H9 (cell line): ENCODE measurements at regions not wholly inside any gene's neighbourhood (a gene's known extent, or its start where the extent isn't known, plus 50 kb on each side); places are given as distances from the start of the nearest gene placed in this dataset.

ENCODE experiments used
- DNase-seq: peaks from one replicate; pipeline ENCODE4 v3.0.0-alpha.2; 2017
- H2AFZ ChIP-seq: one replicate; pipeline ENCODE4 v1.6.1; 2013; ENCODE audit warnings: mild to moderate bottlenecking, low read length, control low read depth, moderate library complexity
- H2AK5ac ChIP-seq: 2 replicates; pipeline ENCODE4 v1.6.1; 2013; ENCODE audit warnings: low read length, control low read depth, mixed read lengths; ENCODE audit not compliant: insufficient read length
- H2BK120ac ChIP-seq: one replicate; pipeline ENCODE4 v1.6.1; 2013; ENCODE audit warnings: low read depth, mild to moderate bottlenecking, low read length, control low read depth, inconsistent platforms; ENCODE audit not compliant: poor library complexity, severe bottlenecking
- H2BK12ac ChIP-seq: 2 replicates; pipeline ENCODE4 v1.6.1; 2013; ENCODE audit warnings: low read length, control low read depth, mixed read lengths, low read depth; ENCODE audit not compliant: insufficient read length
- H2BK15ac ChIP-seq: 2 replicates; pipeline ENCODE4 v1.6.1; 2013; ENCODE audit warnings: low read depth, low read length, control low read depth
- H2BK20ac ChIP-seq: one replicate; pipeline ENCODE4 v1.6.1; 2013; ENCODE audit warnings: low read depth, mild to moderate bottlenecking, low read length, control low read depth, inconsistent platforms; ENCODE audit not compliant: poor library complexity, severe bottlenecking
- H2BK5ac ChIP-seq: 2 replicates; pipeline ENCODE4 v1.6.1; 2013; ENCODE audit warnings: low read length, control low read depth, mixed read lengths; ENCODE audit not compliant: insufficient read length
- H3K14ac ChIP-seq: 2 replicates; pipeline ENCODE4 v1.6.1; 2013; ENCODE audit warnings: low read length, control low read depth; ENCODE audit not compliant: insufficient read depth
- H3K18ac ChIP-seq: 2 replicates; pipeline ENCODE4 v1.6.1; 2013; ENCODE audit warnings: low read depth, mild to moderate bottlenecking, mixed read lengths, low read length, control low read depth; ENCODE audit not compliant: insufficient read length
- H3K23ac ChIP-seq: 2 replicates; pipeline ENCODE4 v1.6.1; 2013; ENCODE audit warnings: low read length, control low read depth, mixed read lengths, low read depth; ENCODE audit not compliant: insufficient read length
- H3K23me2 ChIP-seq: 2 replicates; pipeline ENCODE4 v1.6.1; 2013; ENCODE audit warnings: low read depth, mild to moderate bottlenecking, mixed read lengths, low read length, control low read depth; ENCODE audit not compliant: insufficient read length, poor library complexity, severe bottlenecking
- H3K27ac ChIP-seq: 2 replicates; pipeline ENCODE4 v1.5.1; 2013; ENCODE audit warnings: low read length, control low read depth, mixed read lengths, low read depth; ENCODE audit not compliant: insufficient read length
- H3K27me3 ChIP-seq: 2 replicates; pipeline ENCODE4 v1.6.1; 2013; ENCODE audit warnings: low read length, control low read depth, inconsistent platforms; ENCODE audit not compliant: insufficient read depth
- H3K4ac ChIP-seq: 2 replicates; pipeline ENCODE4 v1.6.1; 2013; ENCODE audit warnings: low read depth, mild to moderate bottlenecking, control low read depth, inconsistent platforms, low read length, moderate library complexity
- H3K4me1 ChIP-seq: 2 replicates; pipeline ENCODE4 v1.6.1; 2013; ENCODE audit warnings: low read length, control low read depth, inconsistent platforms; ENCODE audit not compliant: insufficient read depth
- H3K4me2 ChIP-seq: 2 replicates; pipeline ENCODE4 v1.6.1; 2013; ENCODE audit warnings: low read length, control low read depth, mixed read lengths; ENCODE audit not compliant: insufficient read length, insufficient read depth
- H3K56ac ChIP-seq: 2 replicates; pipeline ENCODE4 v1.6.1; 2013; ENCODE audit warnings: low read depth, mild to moderate bottlenecking, mixed read lengths, low read length, control low read depth; ENCODE audit not compliant: insufficient read length
- H3K79me1 ChIP-seq: 2 replicates; pipeline ENCODE4 v1.6.1; 2013; ENCODE audit warnings: low read depth, mild to moderate bottlenecking, moderate library complexity, low read length, control low read depth, inconsistent platforms; ENCODE audit not compliant: insufficient read depth, poor library complexity, severe bottlenecking
- H3K79me2 ChIP-seq: 2 replicates; pipeline ENCODE4 v1.6.1; 2013; ENCODE audit warnings: low read length, control low read depth, inconsistent platforms; ENCODE audit not compliant: insufficient read depth
- H3K9ac ChIP-seq: 2 replicates; pipeline ENCODE4 v1.6.1; 2013; ENCODE audit warnings: low read length, control low read depth, mixed read lengths; ENCODE audit not compliant: insufficient read length; ENCODE audit errors: extremely low read depth
- H3K9me3 ChIP-seq: one replicate; pipeline ENCODE4 v1.6.1; 2013; ENCODE audit warnings: low read depth, low read length, inconsistent platforms; ENCODE audit not compliant: control insufficient read depth
- H3T11ph ChIP-seq: one replicate; pipeline ENCODE4 v1.6.1; 2013; ENCODE audit warnings: mild to moderate bottlenecking, low read length, control low read depth, inconsistent platforms
- H4K20me1 ChIP-seq: one replicate; pipeline ENCODE4 v1.6.1; 2013; ENCODE audit not compliant: control insufficient read depth, insufficient read length, insufficient read depth
- H4K5ac ChIP-seq: 2 replicates; pipeline ENCODE4 v1.6.1; 2013; ENCODE audit warnings: low read depth, mild to moderate bottlenecking, mixed read lengths, low read length, control low read depth; ENCODE audit not compliant: insufficient read length
- H4K8ac ChIP-seq: replicated peaks from 2 replicates; pipeline ENCODE4 v1.6.1; 2013; ENCODE audit warnings: low read length, control low read depth, mixed read lengths, low read depth; ENCODE audit not compliant: insufficient read length
- H4K91ac ChIP-seq: 2 replicates; pipeline ENCODE4 v1.6.1; 2013; ENCODE audit warnings: low read depth, mild to moderate bottlenecking, moderate library complexity, mixed read lengths, low read length, control low read depth; ENCODE audit not compliant: insufficient read length
- H3K27ac Mint-ChIP-seq, 3 experiments: 2 replicates in 2 of 3; 3 replicates in 1 of 3; pipeline ENCODE4 v1.8.0; 2020 to 2021; ENCODE audit warnings: mixed read lengths in 3 of 3, mild to moderate bottlenecking in 1 of 3, moderate library complexity in 1 of 3
- H3K27me3 Mint-ChIP-seq: 2 replicates; pipeline ENCODE4 v1.8.0; 2021; ENCODE audit warnings: low read depth, mild to moderate bottlenecking, moderate library complexity, mixed read lengths
- H3K36me3 Mint-ChIP-seq, 3 experiments: 2 replicates in 2 of 3; 3 replicates in 1 of 3; pipeline ENCODE4 v1.8.0; 2020 to 2021; ENCODE audit warnings: low read depth in 3 of 3, mixed read lengths in 3 of 3; ENCODE audit not compliant: insufficient read depth in 1 of 3
- H3K4me1 Mint-ChIP-seq, 2 experiments: 2 replicates each; pipeline ENCODE4 v1.8.0; 2020; ENCODE audit warnings: mixed read lengths in 2 of 2
- H3K4me3 Mint-ChIP-seq, 2 experiments: 2 replicates in 1 of 2; 3 replicates in 1 of 2; pipeline ENCODE4 v1.8.0; 2020 to 2021; ENCODE audit warnings: mild to moderate bottlenecking in 2 of 2, mixed read lengths in 2 of 2, moderate library complexity in 1 of 2
- H3K9me3 Mint-ChIP-seq, 2 experiments: 2 replicates in 1 of 2; 3 replicates in 1 of 2; pipeline ENCODE4 v1.8.0; 2020; ENCODE audit warnings: mild to moderate bottlenecking in 2 of 2, mixed read lengths in 2 of 2, moderate library complexity in 1 of 2
- WGBS: extraction: QIAGEN DNeasy Blood & Tissue Kit; methylation state at CpG from one replicate; pipeline ENCODE4 v1.1.7; 2013; ENCODE audit warnings: missing lambda C conversion rate, low lambda C conversion rate, mixed read lengths; ENCODE audit not compliant: insufficient read length; ENCODE audit errors: extremely low coverage; 5-methylcytosine and 5-hydroxymethylcytosine counted together
- TF ChIP-seq, protein P1 (sequence below): fragments of 200-600 bp; sonication (generic); conservative IDR thresholded peaks from 3 replicates; pipeline ENCODE4 v1.8.0; 2021; ENCODE audit warnings: antibody characterized with exemption, mild to moderate bottlenecking

DNA sequence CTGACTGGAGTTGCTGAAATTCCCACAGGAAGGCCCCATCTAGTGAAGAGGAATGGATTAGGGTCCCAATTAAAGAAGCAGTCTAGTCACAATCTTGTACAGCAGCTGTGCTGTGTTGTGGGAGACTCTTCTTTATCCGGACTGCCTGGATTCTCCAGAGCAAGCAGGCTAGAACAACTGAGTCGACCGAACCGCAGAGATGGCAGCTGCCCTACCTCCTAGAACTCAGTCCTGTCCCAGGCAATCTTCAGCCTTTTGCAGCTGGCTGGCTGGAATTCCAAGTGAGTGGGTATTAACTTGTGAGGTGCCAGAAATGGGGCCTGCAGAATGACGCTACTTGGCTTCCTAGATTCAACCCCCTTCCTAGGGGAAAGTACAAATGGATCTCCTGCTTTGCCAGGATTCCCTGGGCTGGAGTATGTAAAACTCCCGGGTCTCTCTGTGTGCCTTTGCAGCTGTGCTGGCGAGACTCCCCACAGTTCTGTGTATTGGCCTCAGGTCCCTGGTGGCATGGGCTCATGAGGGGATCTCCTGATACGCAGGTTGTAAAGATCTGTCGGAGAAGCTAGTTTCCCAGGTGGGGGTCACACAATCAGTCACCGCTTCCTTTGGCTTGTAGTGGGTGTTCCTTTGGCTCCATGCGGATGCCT lies 1952.6 kb upstream of the LRRTM1 start:
- H2AFZ ChIP-seq = no peak overlapping the region
- Mint-ChIP-seq H3K27ac (peak overlapping the region in 1 of 3 experiments; percentile 72; a peak in 1 of 7 replicates), H3K9me3 (peaks cover 18 to 27% of the 10 kb centered on the region in 2 experiments), H3K4me3 (no peak overlapping the region), H3K4me1 (0 out of 4 replicates have a peak, but pooled peaks cover 0 to 3% of the 10 kb centered on the region in 2 experiments), H3K27me3 (0 out of 2 replicates have a peak, but pooled peaks cover 2% of the 10 kb centered on the region), H3K36me3 (peaks cover 2 to 23% (median 7%) of the 10 kb centered on the region in 3 experiments; a peak in 4 of 7 replicates)
- H4K20me1 ChIP-seq = no peaks in the 10 kb centered on the region
- H3T11ph ChIP-seq = no peak overlapping the region
- no peaks in the 10 kb centered on the region for H3K79me2 ChIP-seq
- no peak overlapping the region for H3K18ac ChIP-seq
- H4K8ac ChIP-seq = no peak overlapping the region
- no peak overlapping the region for H2BK12ac ChIP-seq
- H2BK15ac ChIP-seq = no peak overlapping the region
- no peaks in the 10 kb centered on the region for H3K23me2 ChIP-seq
- no peak overlapping the region for H4K5ac ChIP-seq
- no peak overlapping the region for H2AK5ac ChIP-seq
- no peaks in the 10 kb centered on the region for H3K4me1 ChIP-seq
- no peaks in the 10 kb centered on the region for H3K27me3 ChIP-seq
- no peaks in the 10 kb centered on the region for H3K79me1 ChIP-seq
- H3K9me3 ChIP-seq = no peaks in the 10 kb centered on the region
- no peak overlapping the region for H2BK5ac ChIP-seq
- H2BK120ac ChIP-seq = no peak overlapping the region
- no peak overlapping the region for H3K9ac ChIP-seq
- WGBS = no CpG with 5 or more reads among the region's 11 CpGs
- TF ChIP-seq, protein P1, sequence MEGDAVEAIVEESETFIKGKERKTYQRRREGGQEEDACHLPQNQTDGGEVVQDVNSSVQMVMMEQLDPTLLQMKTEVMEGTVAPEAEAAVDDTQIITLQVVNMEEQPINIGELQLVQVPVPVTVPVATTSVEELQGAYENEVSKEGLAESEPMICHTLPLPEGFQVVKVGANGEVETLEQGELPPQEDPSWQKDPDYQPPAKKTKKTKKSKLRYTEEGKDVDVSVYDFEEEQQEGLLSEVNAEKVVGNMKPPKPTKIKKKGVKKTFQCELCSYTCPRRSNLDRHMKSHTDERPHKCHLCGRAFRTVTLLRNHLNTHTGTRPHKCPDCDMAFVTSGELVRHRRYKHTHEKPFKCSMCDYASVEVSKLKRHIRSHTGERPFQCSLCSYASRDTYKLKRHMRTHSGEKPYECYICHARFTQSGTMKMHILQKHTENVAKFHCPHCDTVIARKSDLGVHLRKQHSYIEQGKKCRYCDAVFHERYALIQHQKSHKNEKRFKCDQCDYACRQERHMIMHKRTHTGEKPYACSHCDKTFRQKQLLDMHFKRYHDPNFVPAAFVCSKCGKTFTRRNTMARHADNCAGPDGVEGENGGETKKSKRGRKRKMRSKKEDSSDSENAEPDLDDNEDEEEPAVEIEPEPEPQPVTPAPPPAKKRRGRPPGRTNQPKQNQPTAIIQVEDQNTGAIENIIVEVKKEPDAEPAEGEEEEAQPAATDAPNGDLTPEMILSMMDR = no peak
- H4K91ac ChIP-seq = no peak overlapping the region
- H3K27ac ChIP-seq = no peak overlapping the region
- no peak for DNase-seq
- no peak overlapping the region for H3K56ac ChIP-seq
- no peak overlapping the region for H3K23ac ChIP-seq
- H2BK20ac ChIP-seq = no peak overlapping the region
- H3K4ac ChIP-seq = no peak overlapping the region
- no peak overlapping the region for H3K14ac ChIP-seq
- H3K4me2 ChIP-seq = no peak overlapping the region
